Brain pericyte (primary cell): ENCODE measurements at regions not wholly inside any gene's neighbourhood (a gene's known extent, or its start where the extent isn't known, plus 50 kb on each side); places are given as distances from the start of the nearest gene placed in this dataset.
"Not testable (repeated sequence)": the region's sequence is repeated elsewhere in the genome, so short reads cannot be mapped to it uniquely, and the experiment has no call there.

Source experiments
- DNase-seq: peaks from one replicate; pipeline ENCODE4 v3.0.0-alpha.2; 2012; ENCODE audit warnings: low read depth, low spot score

GRCh38 chr14:43308421-43309110 lies 1198.5 kb downstream of the FSCB start:
- DNase-seq = no peak

- DNase-seq = no peak
These were observed 1199.2 kb downstream of the FSCB start for GRCh38 chr14:43307836-43308235.

- no peak for DNase-seq
These were observed 1201.0 kb downstream of the FSCB start for GRCh38 chr14:43306053-43306452.

GRCh38 chr14:43297794-43298193 lies 1209.3 kb downstream of the FSCB start:
- DNase-seq = no peak

- not testable (repeated sequence) for DNase-seq
These were observed 1211.0 kb downstream of the FSCB start for GRCh38 chr14:43296061-43296460.

GRCh38 chr14:43285575-43285974 lies 1221.5 kb downstream of the FSCB start:
- DNase-seq = no peak

- no peak for DNase-seq
These were observed 1247.0 kb downstream of the FSCB start for GRCh38 chr14:43260056-43260455.

- DNase-seq = no peak
These were observed 1248.7 kb downstream of the FSCB start for GRCh38 chr14:43258396-43258795.

- DNase-seq = not testable (repeated sequence)
These were observed 1250.1 kb downstream of the FSCB start for GRCh38 chr14:43256996-43257395.

- DNase-seq = no peak
These were observed 1254.2 kb downstream of the FSCB start for GRCh38 chr14:43252866-43253265.

- no peak for DNase-seq
These were observed 1257.5 kb downstream of the FSCB start for GRCh38 chr14:43249591-43249990.

- DNase-seq = no peak
These were observed 1258.0 kb downstream of the FSCB start for GRCh38 chr14:43249116-43249515.

- no peak for DNase-seq
These were observed 1259.2 kb downstream of the FSCB start for GRCh38 chr14:43247877-43248276.

- DNase-seq = no peak
These were observed 1262.9 kb downstream of the FSCB start for GRCh38 chr14:43244142-43244625.

- no peak for DNase-seq
These were observed 1263.9 kb downstream of the FSCB start for GRCh38 chr14:43243168-43243567.

- DNase-seq = no peak
These were observed 1274.8 kb downstream of the FSCB start for GRCh38 chr14:43232261-43232660.

- DNase-seq = no peak
These were observed 1291.6 kb downstream of the FSCB start for GRCh38 chr14:43215524-43215923.

GRCh38 chr14:43207189-43207588 lies 1299.9 kb downstream of the FSCB start:
- no peak for DNase-seq

- DNase-seq = no peak
These were observed 1302.3 kb downstream of the FSCB start for GRCh38 chr14:43204816-43205215.

- DNase-seq = no peak
These were observed 1306.6 kb downstream of the FSCB start for GRCh38 chr14:43200519-43200918.

GRCh38 chr14:43198465-43198864 lies 1308.6 kb downstream of the FSCB start:
- no peak for DNase-seq

GRCh38 chr14:43184540-43184939 lies 1322.5 kb downstream of the FSCB start:
- no peak for DNase-seq

- DNase-seq = no peak
These were observed 1323.2 kb downstream of the FSCB start for GRCh38 chr14:43183916-43184315.

GRCh38 chr14:43175896-43176295 lies 1331.2 kb downstream of the FSCB start:
- DNase-seq = no peak
